ENCODE measurements at regions not wholly inside any gene's neighbourhood (a gene's known extent, or its start where the extent isn't known, plus 50 kb on each side); places are given as distances from the start of the nearest gene placed in this dataset.

DNA sequence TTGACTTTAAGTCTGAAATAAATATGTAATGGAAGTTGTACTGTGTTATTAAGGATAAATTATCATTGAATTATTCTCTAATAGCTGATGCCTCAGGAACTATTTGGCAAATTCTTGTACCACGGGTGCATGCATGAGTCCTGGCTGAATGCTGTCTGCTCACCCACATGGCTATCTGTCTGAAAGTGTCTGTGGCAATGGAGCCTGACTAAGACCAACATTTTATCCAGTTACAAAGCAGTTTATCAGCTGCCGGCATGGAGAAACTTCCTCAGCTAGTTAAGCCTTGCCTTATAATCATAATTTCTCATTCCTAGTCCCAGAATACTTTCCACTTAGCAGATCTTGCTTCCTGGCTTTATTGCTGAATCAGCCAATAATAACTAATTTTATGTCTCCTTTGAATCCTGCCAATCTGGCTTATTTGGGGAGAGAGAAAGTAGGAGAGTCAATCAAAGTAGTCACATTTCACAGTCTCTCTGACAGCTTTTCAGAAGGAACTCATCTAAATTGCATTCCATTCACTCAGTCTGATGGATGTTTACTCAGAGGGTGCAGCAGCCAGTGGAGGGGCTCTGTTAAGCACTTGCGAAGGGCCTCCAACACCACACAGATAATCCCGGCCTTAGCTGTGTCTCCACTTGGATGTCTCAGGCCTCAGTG lies 280.6 kb upstream of the CLEC14A start:
- intact Hi-C loops (cut with micrococcal nuclease), result no loop called here
- Mint-ChIP-seq H3K9me3 (ENCODE audit: unreplicated experiment) (no peaks in the 10 kb centered on the region), H3K4me1 (ENCODE audit: insufficient read depth, unreplicated experiment) (no peaks in the 10 kb centered on the region), H3K4me3 (ENCODE audit: unreplicated experiment) (no peak overlapping the region), H3K36me3 (ENCODE audit: insufficient read depth, unreplicated experiment) (no peaks in the 10 kb centered on the region), H3K27ac (ENCODE audit: low read depth, unreplicated experiment) (no peak overlapping the region), H3K27me3 (ENCODE audit: insufficient read depth, unreplicated experiment) (no peaks in the 10 kb centered on the region)
- DNase-seq (ENCODE audit: unreplicated experiment), result no peak
- no TSS peak for BruUV-seq (replicated peaks)
- POLR2A ChIA-PET, result no interaction called here
- TF ChIP-seq, protein P1, sequence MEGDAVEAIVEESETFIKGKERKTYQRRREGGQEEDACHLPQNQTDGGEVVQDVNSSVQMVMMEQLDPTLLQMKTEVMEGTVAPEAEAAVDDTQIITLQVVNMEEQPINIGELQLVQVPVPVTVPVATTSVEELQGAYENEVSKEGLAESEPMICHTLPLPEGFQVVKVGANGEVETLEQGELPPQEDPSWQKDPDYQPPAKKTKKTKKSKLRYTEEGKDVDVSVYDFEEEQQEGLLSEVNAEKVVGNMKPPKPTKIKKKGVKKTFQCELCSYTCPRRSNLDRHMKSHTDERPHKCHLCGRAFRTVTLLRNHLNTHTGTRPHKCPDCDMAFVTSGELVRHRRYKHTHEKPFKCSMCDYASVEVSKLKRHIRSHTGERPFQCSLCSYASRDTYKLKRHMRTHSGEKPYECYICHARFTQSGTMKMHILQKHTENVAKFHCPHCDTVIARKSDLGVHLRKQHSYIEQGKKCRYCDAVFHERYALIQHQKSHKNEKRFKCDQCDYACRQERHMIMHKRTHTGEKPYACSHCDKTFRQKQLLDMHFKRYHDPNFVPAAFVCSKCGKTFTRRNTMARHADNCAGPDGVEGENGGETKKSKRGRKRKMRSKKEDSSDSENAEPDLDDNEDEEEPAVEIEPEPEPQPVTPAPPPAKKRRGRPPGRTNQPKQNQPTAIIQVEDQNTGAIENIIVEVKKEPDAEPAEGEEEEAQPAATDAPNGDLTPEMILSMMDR (IDR thresholded peaks at IDR 0.05; ENCODE audit: unreplicated experiment), result no peak
- CTCF ChIA-PET, result interaction anchor here (1.2 kb wide), 1 partner anchor 331 kb away, joined by 3 read pairs; no protein-coding TSS in a partner anchor

DNA sequence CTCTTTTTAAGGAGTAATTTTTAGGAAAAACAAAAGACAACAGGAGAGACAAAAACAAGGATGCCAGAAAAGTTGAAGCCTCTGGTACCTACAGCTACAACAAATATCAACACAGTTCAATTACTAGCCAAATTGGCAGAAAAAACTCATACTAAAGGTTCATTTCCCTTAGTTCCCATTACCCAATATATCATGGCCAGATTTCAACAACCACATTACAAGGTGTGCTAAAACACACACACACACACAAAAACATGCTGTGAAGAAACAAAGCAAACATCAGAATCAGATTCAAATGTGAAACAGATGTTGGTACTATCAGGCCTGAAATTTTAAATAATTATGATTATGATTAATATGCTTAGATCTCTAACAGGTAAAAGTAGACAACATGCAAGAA lies 272.7 kb upstream of the CLEC14A start:
- no peaks in the 10 kb centered on the region for H3K9me3 Mint-ChIP-seq (ENCODE audit: unreplicated experiment)
- ChIA-PET POLR2A (no interaction called here), CTCF (no interaction called here)
- intact Hi-C loops (cut with micrococcal nuclease), result no loop called here
- H3K27ac Mint-ChIP-seq (ENCODE audit: low read depth, unreplicated experiment), result no peak overlapping the region
- no peak overlapping the region for H3K4me3 Mint-ChIP-seq (ENCODE audit: unreplicated experiment)
- peaks cover 11% of the 10 kb centered on the region for H3K4me1 Mint-ChIP-seq (ENCODE audit: insufficient read depth, unreplicated experiment)
- no peak for DNase-seq (ENCODE audit: unreplicated experiment)
- H3K27me3 Mint-ChIP-seq (ENCODE audit: insufficient read depth, unreplicated experiment), result no peaks in the 10 kb centered on the region
- H3K36me3 Mint-ChIP-seq (ENCODE audit: insufficient read depth, unreplicated experiment), result no peaks in the 10 kb centered on the region
- TF ChIP-seq, protein P1 (IDR thresholded peaks at IDR 0.05; ENCODE audit: unreplicated experiment), result no peak
- no TSS peak for BruUV-seq (replicated peaks)

DNA sequence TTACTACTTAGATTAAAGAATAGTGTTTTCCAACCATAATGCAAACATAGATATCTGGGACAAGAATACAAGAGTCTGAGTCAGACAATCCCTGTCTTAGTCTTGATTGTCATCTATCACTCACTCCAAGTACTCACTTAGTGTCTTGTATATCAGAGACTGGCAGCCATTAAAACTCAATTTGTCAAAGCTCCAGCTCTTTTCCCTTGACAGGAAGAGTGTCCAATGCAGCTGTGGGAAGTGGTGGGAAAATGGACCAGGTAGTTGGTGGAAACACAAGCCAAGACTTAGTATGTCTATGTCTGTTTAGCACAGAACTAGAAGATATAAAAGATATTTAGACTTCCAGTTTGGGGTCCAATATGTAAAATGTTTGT lies 271.6 kb upstream of the CLEC14A start:
- ChIA-PET CTCF (interaction anchor here (0.5 to 0.6 kb wide), 2 partner anchors 72 to 789 kb away, joined by 3 read pairs; no protein-coding TSS in a partner anchor), POLR2A (no interaction called here)
- no TSS peak for BruUV-seq (replicated peaks)
- intact Hi-C loops (cut with micrococcal nuclease), result no loop called here
- Mint-ChIP-seq H3K27ac (ENCODE audit: low read depth, unreplicated experiment) (no peak overlapping the region), H3K4me1 (ENCODE audit: insufficient read depth, unreplicated experiment) (peaks cover 11% of the 10 kb centered on the region), H3K9me3 (ENCODE audit: unreplicated experiment) (no peaks in the 10 kb centered on the region), H3K27me3 (ENCODE audit: insufficient read depth, unreplicated experiment) (no peaks in the 10 kb centered on the region), H3K36me3 (ENCODE audit: insufficient read depth, unreplicated experiment) (no peaks in the 10 kb centered on the region), H3K4me3 (ENCODE audit: unreplicated experiment) (no peak overlapping the region)
- DNase-seq (ENCODE audit: unreplicated experiment), result no peak
- TF ChIP-seq, protein P1 (IDR thresholded peaks at IDR 0.05; ENCODE audit: unreplicated experiment), result no peak

DNA sequence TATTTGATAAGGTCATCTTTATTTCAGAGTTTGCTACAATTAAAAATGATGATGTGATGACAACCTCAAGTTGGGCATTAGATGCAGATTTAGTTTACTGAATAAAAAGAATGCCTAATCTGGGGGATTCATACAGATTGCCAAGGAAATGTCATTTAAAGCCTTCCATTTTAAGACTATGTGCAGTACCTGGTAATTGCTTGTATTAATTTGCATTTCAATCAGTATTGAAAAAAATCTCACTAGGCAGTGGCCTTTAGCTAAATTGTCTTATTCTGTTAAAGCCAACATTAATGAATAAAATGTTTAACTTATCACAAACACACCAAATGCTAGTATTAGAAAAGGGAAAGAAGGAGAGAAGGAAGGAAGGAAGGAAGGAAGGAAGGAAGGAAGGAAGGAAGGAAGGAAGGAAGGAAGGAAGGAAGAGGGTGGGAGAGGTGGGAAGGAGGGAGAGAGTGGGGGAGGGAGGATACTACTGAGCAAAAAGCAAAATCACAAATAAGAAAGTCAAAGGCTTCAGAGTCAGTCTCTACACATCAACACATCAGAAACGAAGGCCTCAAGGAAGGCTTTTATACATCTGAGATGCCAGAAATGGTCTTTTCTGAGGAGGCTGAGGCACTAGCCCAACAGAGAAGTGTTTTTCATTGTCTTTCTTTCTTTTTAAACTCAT lies 271.1 kb upstream of the CLEC14A start:
- ChIA-PET CTCF (interaction anchor here (0.5 kb wide), 1 partner anchor 788 kb away, joined by 3 read pairs; no protein-coding TSS in a partner anchor), POLR2A (no interaction called here)
- intact Hi-C loops (cut with micrococcal nuclease), result no loop called here
- Mint-ChIP-seq H3K27ac (ENCODE audit: low read depth, unreplicated experiment) (no peak overlapping the region), H3K4me3 (ENCODE audit: unreplicated experiment) (no peak overlapping the region), H3K36me3 (ENCODE audit: insufficient read depth, unreplicated experiment) (no peaks in the 10 kb centered on the region), H3K27me3 (ENCODE audit: insufficient read depth, unreplicated experiment) (no peaks in the 10 kb centered on the region), H3K4me1 (ENCODE audit: insufficient read depth, unreplicated experiment) (peaks cover 11% of the 10 kb centered on the region), H3K9me3 (ENCODE audit: unreplicated experiment) (no peaks in the 10 kb centered on the region)
- no peak for DNase-seq (ENCODE audit: unreplicated experiment)
- no TSS peak for BruUV-seq (replicated peaks)
- TF ChIP-seq, protein P1 (IDR thresholded peaks at IDR 0.05; ENCODE audit: unreplicated experiment), result no peak

All from MCF 10A (cell line).